NT2/D1 (cell line): ENCODE measurements at regions not wholly inside any gene's neighbourhood (a gene's known extent, or its start where the extent isn't known, plus 50 kb on each side); places are given as distances from the start of the nearest gene placed in this dataset.

Source experiments
- DNase-seq: peaks from one replicate; pipeline ENCODE4 v3.0.0-alpha.2; 2011; ENCODE audit warnings: low read depth, low spot score
- H3K27me3 ChIP-seq: 2 replicates; pipeline ENCODE4 v1.6.0; 2011; ENCODE audit warnings: mild to moderate bottlenecking; ENCODE audit not compliant: insufficient read length, insufficient read depth
- H3K36me3 ChIP-seq: 2 replicates; pipeline ENCODE4 v1.6.1; 2011; ENCODE audit warnings: mild to moderate bottlenecking, low read length, mixed read lengths; ENCODE audit not compliant: insufficient read depth, insufficient read length
- H3K4me1 ChIP-seq: 2 replicates; pipeline ENCODE4 v1.5.1; 2011; ENCODE audit not compliant: insufficient read depth, insufficient read length
- H3K4me3 ChIP-seq: 2 replicates; pipeline ENCODE4 v1.5.1; 2011; ENCODE audit warnings: low read depth; ENCODE audit not compliant: insufficient read length
- H3K9ac ChIP-seq: 2 replicates; pipeline ENCODE4 v1.6.0; 2011; ENCODE audit warnings: low read depth; ENCODE audit not compliant: insufficient read length
- H3K9me3 ChIP-seq: 2 replicates; pipeline ENCODE4 v1.5.1; 2011; ENCODE audit warnings: mild to moderate bottlenecking, low read length; ENCODE audit not compliant: insufficient read depth
- SUZ12 ChIP-seq: IDR thresholded peaks from 2 replicates; pipeline ENCODE4 v1.6.1; 2011; ENCODE audit not compliant: insufficient read length, insufficient read depth; ENCODE audit errors: extremely low read depth
- YY1 ChIP-seq: IDR thresholded peaks from 2 replicates; pipeline ENCODE4 v1.6.1; 2011; ENCODE audit not compliant: insufficient read length, insufficient read depth
- ZNF274 ChIP-seq: IDR thresholded peaks from 2 replicates; pipeline ENCODE4 v1.6.1; 2011; ENCODE audit warnings: mild to moderate bottlenecking, low read depth, low read length

- TF ChIP-seq YY1, result no peak
- TF ChIP-seq SUZ12, result no peak
- no peak for TF ChIP-seq ZNF274
- no peaks in the 10 kb centered on the region for H3K4me1 ChIP-seq
- H3K27me3 ChIP-seq, result no peaks in the 10 kb centered on the region
- no peaks in the 10 kb centered on the region for H3K9me3 ChIP-seq
- H3K4me3 ChIP-seq, result no peak overlapping the region
- peak; percentile 20 for DNase-seq
- no peak overlapping the region for H3K9ac ChIP-seq
- H3K36me3 ChIP-seq, result no peaks in the 10 kb centered on the region
These were observed 337.3 kb downstream of the OSR1 start for GRCh38 chr2:19021100-19021476.

GRCh38 chr2:19020144-19021099, 338.0 kb downstream of the OSR1 start:
- Histone ChIP-seq H3K9ac (no peak overlapping the region), H3K4me1 (no peaks in the 10 kb centered on the region), H3K36me3 (no peaks in the 10 kb centered on the region), H3K27me3 (no peaks in the 10 kb centered on the region), H3K4me3 (no peak overlapping the region), H3K9me3 (no peaks in the 10 kb centered on the region)
- no peak for TF ChIP-seq ZNF274
- TF ChIP-seq SUZ12, result no peak
- no peak for TF ChIP-seq YY1
- DNase-seq, result no peak

- Histone ChIP-seq H3K4me3 (no peak overlapping the region), H3K27me3 (no peaks in the 10 kb centered on the region)
- DNase-seq, result no peak
These were observed 348.9 kb downstream of the OSR1 start for GRCh38 chr2:19009510-19009909.

GRCh38 chr2:19003554-19003953, 354.9 kb downstream of the OSR1 start:
- DNase-seq, result no peak
- H3K4me3 ChIP-seq, result no peak overlapping the region
- TF ChIP-seq YY1 (no peak), SUZ12 (no peak), ZNF274 (no peak)
- H3K9ac ChIP-seq, result no peak overlapping the region
- H3K27me3 ChIP-seq, result no peaks in the 10 kb centered on the region
- H3K4me1 ChIP-seq, result no peaks in the 10 kb centered on the region
- H3K36me3 ChIP-seq, result no peaks in the 10 kb centered on the region
- H3K9me3 ChIP-seq, result no peaks in the 10 kb centered on the region

More at GRCh38 chr2:19009510-19009909, 348.9 kb downstream of the OSR1 start:
- Histone ChIP-seq H3K9me3 (no peaks in the 10 kb centered on the region), H3K9ac (no peak overlapping the region), H3K4me1 (no peaks in the 10 kb centered on the region), H3K36me3 (no peaks in the 10 kb centered on the region)
- TF ChIP-seq SUZ12, result no peak
- no peak for TF ChIP-seq YY1
- no peak for TF ChIP-seq ZNF274

- H3K9ac ChIP-seq, result no peak overlapping the region
- no peaks in the 10 kb centered on the region for H3K36me3 ChIP-seq
- TF ChIP-seq YY1 (no peak), ZNF274 (no peak), SUZ12 (no peak)
- no peak overlapping the region for H3K4me3 ChIP-seq
- no peak for DNase-seq
- H3K4me1 ChIP-seq, result no peaks in the 10 kb centered on the region
- no peaks in the 10 kb centered on the region for H3K27me3 ChIP-seq
- no peaks in the 10 kb centered on the region for H3K9me3 ChIP-seq
These were observed 357.6 kb downstream of the OSR1 start for GRCh38 chr2:19000776-19001175.

- no peak overlapping the region for H3K9ac ChIP-seq
- TF ChIP-seq YY1 (no peak), SUZ12 (no peak), ZNF274 (no peak)
- H3K36me3 ChIP-seq, result no peaks in the 10 kb centered on the region
- H3K9me3 ChIP-seq, result no peaks in the 10 kb centered on the region
- no peaks in the 10 kb centered on the region for H3K4me1 ChIP-seq
- DNase-seq, result no peak
- no peaks in the 10 kb centered on the region for H3K27me3 ChIP-seq
- no peak overlapping the region for H3K4me3 ChIP-seq
These were observed 359.2 kb downstream of the OSR1 start for GRCh38 chr2:18999198-18999597.

GRCh38 chr2:18998491-18998890, 359.9 kb downstream of the OSR1 start:
- no peak for DNase-seq
- no peak overlapping the region for H3K9ac ChIP-seq
- no peaks in the 10 kb centered on the region for H3K36me3 ChIP-seq
- no peak overlapping the region for H3K4me3 ChIP-seq
- no peaks in the 10 kb centered on the region for H3K27me3 ChIP-seq
- TF ChIP-seq SUZ12 (no peak), YY1 (no peak), ZNF274 (no peak)
- no peaks in the 10 kb centered on the region for H3K4me1 ChIP-seq
- H3K9me3 ChIP-seq, result no peaks in the 10 kb centered on the region
